OCI-LY1 (cell line): ENCODE measurements at regions not wholly inside any gene's neighbourhood (a gene's known extent, or its start where the extent isn't known, plus 50 kb on each side); places are given as distances from the start of the nearest gene placed in this dataset.

Experiments
- H2AFZ ChIP-seq: fragments of 200-600 bp; sonication (generic), shearing (Covaris generic); 2 replicates; pipeline ENCODE4 v1.6.0; 2014; ENCODE audit warnings: antibody characterized with exemption, mild to moderate bottlenecking, low read length
- H3F3A ChIP-seq: fragments of 200-600 bp; sonication (generic), shearing (Covaris generic); 2 replicates; pipeline ENCODE4 v1.6.0; 2014; ENCODE audit warnings: mild to moderate bottlenecking, antibody characterized with exemption, low read length, moderate library complexity; ENCODE audit not compliant: insufficient read depth
- H3K27ac ChIP-seq: fragments of 200-600 bp; sonication (generic); 2 replicates; pipeline ENCODE4 v1.5.1; 2014; ENCODE audit warnings: low read length, mixed run types, mild to moderate bottlenecking, low read depth; ENCODE audit not compliant: poor library complexity, severe bottlenecking
- H3K27me3 ChIP-seq: fragments of 200-600 bp; sonication (generic); 2 replicates; pipeline ENCODE4 v1.6.0; 2014; ENCODE audit warnings: antibody characterized with exemption, mild to moderate bottlenecking, low read length, moderate library complexity; ENCODE audit not compliant: insufficient read depth
- H3K36me3 ChIP-seq: fragments of 200-600 bp; sonication (generic); 2 replicates; pipeline ENCODE4 v1.6.1; 2014; ENCODE audit warnings: mild to moderate bottlenecking, antibody characterized with exemption, low read length, moderate library complexity, mixed read lengths; ENCODE audit not compliant: insufficient read depth
- H3K4me1 ChIP-seq: fragments of 200-600 bp; sonication (generic); 2 replicates; pipeline ENCODE4 v1.5.1; 2014; ENCODE audit warnings: mild to moderate bottlenecking, low read length, moderate library complexity; ENCODE audit not compliant: insufficient read depth, severe bottlenecking
- H3K4me2 ChIP-seq: fragments of 200-600 bp; sonication (generic), shearing (Covaris generic); 2 replicates; pipeline ENCODE4 v1.6.1; 2014; ENCODE audit warnings: low read length
- H3K4me3 ChIP-seq: fragments of 200-600 bp; sonication (generic); 2 replicates; pipeline ENCODE4 v1.5.1; 2014; ENCODE audit warnings: low read length, low read depth, mild to moderate bottlenecking, mixed read lengths; ENCODE audit not compliant: poor library complexity, severe bottlenecking
- H3K79me2 ChIP-seq: fragments of 200-600 bp; shearing (Covaris generic); 2 replicates; pipeline ENCODE4 v1.6.1; 2016; ENCODE audit warnings: mixed run types, low read length, mixed read lengths; ENCODE audit not compliant: insufficient read depth
- H3K9ac ChIP-seq: fragments of 200-600 bp; sonication (generic), shearing (Covaris generic); 2 replicates; pipeline ENCODE4 v1.6.1; 2014; ENCODE audit warnings: mild to moderate bottlenecking, low read length, mixed read lengths
- H3K9me2 ChIP-seq: fragments of 200-600 bp; sonication (generic), shearing (Covaris generic); 2 replicates; pipeline ENCODE4 v1.6.1; 2014; ENCODE audit warnings: low read depth, mild to moderate bottlenecking, low read length, mixed read lengths
- H3K9me3 ChIP-seq: fragments of 200-600 bp; shearing (Covaris generic); 2 replicates; pipeline ENCODE4 v1.6.1; 2014; ENCODE audit warnings: low read length, mixed read lengths
- H4K20me1 ChIP-seq: fragments of 200-600 bp; sonication (generic), shearing (Covaris generic); 2 replicates; pipeline ENCODE4 v1.6.0; 2016; ENCODE audit warnings: mild to moderate bottlenecking, low read length; ENCODE audit not compliant: insufficient read depth
- CTCF ChIP-seq: fragments of 200-600 bp; sonication (generic), shearing (Covaris generic); IDR thresholded peaks from 2 replicates; pipeline ENCODE4 v1.5.1; 2017; ENCODE audit warnings: mild to moderate bottlenecking, antibody characterized with exemption, low read length, moderate library complexity, mixed read lengths
- EZH2 ChIP-seq: fragments of 200-600 bp; sonication (generic), shearing (Covaris generic); IDR thresholded peaks from 2 replicates; pipeline ENCODE4 v1.8.0; 2017; ENCODE audit warnings: borderline replicate concordance, mixed run types, mild to moderate bottlenecking, antibody characterized with exemption, low read length, moderate library complexity, mixed read lengths

GRCh38 chr10:89900554-89900953 lies 199.2 kb downstream of the KIF20B start:
- Histone ChIP-seq H3K79me2 (no peaks in the 10 kb centered on the region), H4K20me1 (no peaks in the 10 kb centered on the region), H3K9ac (no peak overlapping the region), H3K27ac (no peak overlapping the region), H3K4me1 (no peaks in the 10 kb centered on the region), H3K9me3 (no peaks in the 10 kb centered on the region), H3K36me3 (no peaks in the 10 kb centered on the region), H3K27me3 (no peaks in the 10 kb centered on the region), H3K9me2 (no peaks in the 10 kb centered on the region), H3F3A (no peaks in the 10 kb centered on the region), H3K4me3 (no peak overlapping the region), H3K4me2 (no peak overlapping the region), H2AFZ (no peak overlapping the region)
- TF ChIP-seq CTCF: no peak
- no peak for TF ChIP-seq EZH2

GRCh38 chr10:89901895-89902294 lies 200.5 kb downstream of the KIF20B start:
- no peaks in the 10 kb centered on the region for H3F3A ChIP-seq
- no peaks in the 10 kb centered on the region for H4K20me1 ChIP-seq
- no peak overlapping the region for H2AFZ ChIP-seq
- no peak overlapping the region for H3K4me3 ChIP-seq
- H3K79me2 ChIP-seq: no peaks in the 10 kb centered on the region
- H3K36me3 ChIP-seq: no peaks in the 10 kb centered on the region
- TF ChIP-seq EZH2 (no peak), CTCF (no peak)
- no peaks in the 10 kb centered on the region for H3K27me3 ChIP-seq
- H3K9ac ChIP-seq: no peak overlapping the region
- H3K4me2 ChIP-seq: no peak overlapping the region
- no peak overlapping the region for H3K27ac ChIP-seq
- H3K4me1 ChIP-seq: no peaks in the 10 kb centered on the region
- H3K9me2 ChIP-seq: no peaks in the 10 kb centered on the region
- H3K9me3 ChIP-seq: no peaks in the 10 kb centered on the region

- Histone ChIP-seq H2AFZ (no peak overlapping the region), H3K36me3 (no peaks in the 10 kb centered on the region), H3K79me2 (no peaks in the 10 kb centered on the region), H3K9me3 (no peaks in the 10 kb centered on the region), H3K4me1 (no peaks in the 10 kb centered on the region), H3K27ac (no peak overlapping the region), H3K4me3 (no peak overlapping the region), H4K20me1 (no peaks in the 10 kb centered on the region), H3K9ac (no peak overlapping the region), H3K4me2 (no peak overlapping the region), H3K9me2 (no peaks in the 10 kb centered on the region), H3K27me3 (no peaks in the 10 kb centered on the region), H3F3A (no peaks in the 10 kb centered on the region)
- TF ChIP-seq CTCF (no peak), EZH2 (no peak)
Measured at GRCh38 chr10:89904755-89905154, 203.4 kb downstream of the KIF20B start.
